A549 (cell line): ENCODE measurements at regions not wholly inside any gene's neighbourhood (a gene's known extent, or its start where the extent isn't known, plus 50 kb on each side); places are given as distances from the start of the nearest gene placed in this dataset.

Experiments
- ATAC-seq, 2 experiments: fragments of 200-7000 bp in 1 of 2; fragments of >200 bp in 1 of 2; cut with Nextera tagmentation in 1 of 2; cut with Tn5 transposase in 1 of 2; 3 replicates each; pipeline versions ENCODE4 v1.8.0 to v1.9.1; 2018 to 2020; ENCODE audit warnings: mild to moderate bottlenecking in 1 of 2, moderate library complexity in 1 of 2
- CTCF ChIA-PET: fragments of 300-600 bp; sonication (Branson Sonifier 250); formaldehyde crosslinking; extraction: SDS; loops from one replicate; lab custom pipeline; 2021; ENCODE audit warnings: antibody characterized with exemption, inconsistent platforms; lab: Yijun Ruan, JAX
- POLR2A ChIA-PET: fragments of 350-600 bp; formaldehyde crosslinking; extraction: SDS; loops from one replicate; lab custom pipeline; 2021; ENCODE audit warnings: antibody characterized with exemption, inconsistent platforms; lab: Yijun Ruan, JAX
- DNase-seq, 2 experiments: peaks; one replicate each; pipeline versions ENCODE4 v3.0.0 to v3.0.0-alpha.2; 2011 to 2016; ENCODE audit warnings: low read depth in 1 of 2, low spot score in 1 of 2
- FAIRE-seq: peaks from 2 replicates; lab custom pipeline; 2011; peaks lifted over from hg19 to GRCh38; lab: Jason Lieb, UNC
- H3K27ac ChIP-seq, 2 experiments: fragments of >200 bp; sonication (Bioruptor Twin); formaldehyde crosslinking; 3 replicates each; pipeline ENCODE4 v1.5.1; 2016 to 2017
- H3K4me1 ChIP-seq: fragments of >200 bp; sonication (Bioruptor Twin); formaldehyde crosslinking; 3 replicates; pipeline ENCODE4 v1.6.1; 2016
- H3K4me2 ChIP-seq: fragments of >200 bp; sonication (Bioruptor Twin); formaldehyde crosslinking; 3 replicates; pipeline ENCODE4 v1.6.1; 2016
- H3K4me3 ChIP-seq: fragments of >200 bp; sonication (Bioruptor Twin); formaldehyde crosslinking; 3 replicates; pipeline ENCODE4 v1.5.1; 2016
- H3K9me3 ChIP-seq: fragments of >200 bp; sonication (Bioruptor Twin); formaldehyde crosslinking; 3 replicates; pipeline ENCODE4 v1.6.1; 2016
- BHLHE40 ChIP-seq: IDR thresholded peaks from 2 replicates; pipeline ENCODE4 v1.6.1; 2012; ENCODE audit warnings: low read depth, low read length, inconsistent platforms
- CBX2 ChIP-seq: fragments of 200-600 bp; sonication (generic); IDR thresholded peaks from 2 replicates; pipeline ENCODE4 v1.6.1; 2016; ENCODE audit warnings: low read depth, mild to moderate bottlenecking, borderline replicate concordance
- CBX8 ChIP-seq: fragments of 200-600 bp; sonication (generic); IDR thresholded peaks from 2 replicates; pipeline ENCODE4 v1.6.1; 2016
- CHD2 ChIP-seq: fragments of 150-350 bp; IDR thresholded peaks from 2 replicates; pipeline ENCODE4 v1.6.1; 2014; ENCODE audit warnings: low read length; ENCODE audit not compliant: partially characterized antibody
- FOSB ChIP-seq: fragments of 250-450 bp; sonication (Bioruptor Pico); IDR thresholded peaks from 2 replicates; pipeline ENCODE4 v1.5.0; 2020; ENCODE audit warnings: mild to moderate bottlenecking, moderate library complexity
- FOSL2 ChIP-seq, 2 experiments: fragments of 450-650 bp in 1 of 2; fragments of >200 bp in 1 of 2; sonication (Bioruptor Twin) in 1 of 2; formaldehyde crosslinking; IDR thresholded peaks; 2 replicates each; pipeline versions ENCODE4 v1.5.0 to v1.6.1; 2016 to 2020; ENCODE audit warnings: mild to moderate bottlenecking in 1 of 2, moderate library complexity in 1 of 2
- GATA3 ChIP-seq: IDR thresholded peaks from 2 replicates; pipeline ENCODE4 v1.6.1; 2012; ENCODE audit warnings: borderline replicate concordance
- MAFK ChIP-seq: fragments of 450-650 bp; IDR thresholded peaks from 2 replicates; pipeline ENCODE4 v1.6.1; 2014; ENCODE audit not compliant: partially characterized antibody
- MAZ ChIP-seq: fragments of 150-350 bp; IDR thresholded peaks from 2 replicates; pipeline ENCODE4 v1.6.1; 2014; ENCODE audit warnings: antibody characterized with exemption, low read depth, low read length, borderline replicate concordance
- MYC ChIP-seq: IDR thresholded peaks from 2 replicates; pipeline ENCODE4 v1.6.1; 2012; ENCODE audit warnings: mild to moderate bottlenecking, inconsistent platforms, low read length, improper control_type of control experiment, borderline replicate concordance
- NFE2L2 ChIP-seq: fragments of 150-350 bp; conservative IDR thresholded peaks from 2 replicates; pipeline ENCODE4 v1.6.1; 2014; ENCODE audit warnings: low read length
- RCOR1 ChIP-seq: fragments of 150-350 bp; IDR thresholded peaks from 2 replicates; pipeline ENCODE4 v1.6.1; 2014; ENCODE audit warnings: antibody characterized with exemption, low read length, low read depth
- SREBF2 ChIP-seq: fragments of 450-650 bp; IDR thresholded peaks from 2 replicates; pipeline ENCODE4 v1.6.1; 2014; ENCODE audit warnings: mild to moderate bottlenecking, moderate library complexity
- ZNF302 ChIP-seq: fragments of 250-450 bp; sonication (Bioruptor Pico); IDR thresholded peaks from 2 replicates; pipeline ENCODE4 v1.9.0; 2021; ENCODE audit warnings: inconsistent platforms, mild to moderate bottlenecking, moderate library complexity
- WGBS: methylation state at CpG from one replicate; pipeline ENCODE4 v1.1.6; 2017; ENCODE audit errors: missing lambda C conversion rate; 5-methylcytosine and 5-hydroxymethylcytosine counted together
- TF ChIP-seq, protein P1 (sequence below): IDR thresholded peaks from 2 replicates; pipeline ENCODE4 v1.6.1; 2012
- TF ChIP-seq, protein P2 (sequence below): fragments of 150-350 bp; IDR thresholded peaks from 2 replicates; pipeline ENCODE4 v1.6.1; 2014; ENCODE audit warnings: low read depth, mild to moderate bottlenecking, low read length
- TF ChIP-seq, protein P3 (sequence below): fragments of 250-450 bp; sonication (Bioruptor Pico); IDR thresholded peaks from 2 replicates; pipeline ENCODE4 v1.5.0; 2020; ENCODE audit warnings: low read depth, mild to moderate bottlenecking, moderate library complexity
- TF ChIP-seq, protein P4 (sequence below): fragments of >200 bp; sonication (Bioruptor Twin); formaldehyde crosslinking; IDR thresholded peaks from 2 replicates; pipeline ENCODE4 v1.6.1; 2016
- TF ChIP-seq, protein P5 (sequence below): fragments of 200-600 bp; sonication (generic); IDR thresholded peaks from 2 replicates; pipeline ENCODE4 v1.6.1; 2016; ENCODE audit warnings: antibody characterized with exemption, mild to moderate bottlenecking, moderate library complexity
- TF ChIP-seq, protein P6 (sequence below): fragments of 450-650 bp; IDR thresholded peaks from 2 replicates; pipeline ENCODE4 v1.6.1; 2014; ENCODE audit warnings: antibody characterized with exemption
- TF ChIP-seq, protein P7 (sequence below): fragments of >200 bp; sonication (Bioruptor Twin); formaldehyde crosslinking; IDR thresholded peaks from 3 replicates; pipeline ENCODE4 v1.5.1; 2016

DNA sequence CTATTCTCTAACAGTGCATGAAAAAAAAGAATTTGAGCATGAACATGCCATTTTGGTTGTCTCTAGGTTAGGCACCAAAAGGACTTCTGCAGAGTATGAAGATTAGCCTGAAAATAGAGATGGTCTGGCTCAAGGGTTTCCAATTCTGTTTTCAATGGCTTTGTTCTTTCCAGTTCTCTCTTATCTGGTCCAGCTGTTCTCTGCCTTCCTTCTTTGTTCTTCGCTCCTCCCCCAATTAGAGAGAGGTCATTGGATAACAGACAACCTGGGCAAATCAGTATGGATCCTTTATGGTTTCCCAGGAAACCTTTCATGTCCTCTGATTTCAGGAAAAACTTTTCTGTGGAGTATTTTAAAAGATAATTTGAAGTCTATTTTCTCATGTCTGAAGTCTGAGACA is 623.4 kb downstream of the PCDH17 start:
- ChIA-PET POLR2A (no interaction called here), CTCF (no interaction called here)
- H3K27ac ChIP-seq: no peak overlapping the region
- H3K9me3 ChIP-seq: no peaks in the 10 kb centered on the region
- H3K4me2 ChIP-seq: no peak overlapping the region
- ATAC-seq (no peak), FAIRE-seq (no peak), DNase-seq (no peak)
- no peak for TF ChIP-seq SREBF2
- H3K4me1 ChIP-seq: no peaks in the 10 kb centered on the region
- whole genome bisulfite sequencing: 8% methylated on average over 1 of the region's 1 CpG
- H3K4me3 ChIP-seq: no peak overlapping the region

DNA sequence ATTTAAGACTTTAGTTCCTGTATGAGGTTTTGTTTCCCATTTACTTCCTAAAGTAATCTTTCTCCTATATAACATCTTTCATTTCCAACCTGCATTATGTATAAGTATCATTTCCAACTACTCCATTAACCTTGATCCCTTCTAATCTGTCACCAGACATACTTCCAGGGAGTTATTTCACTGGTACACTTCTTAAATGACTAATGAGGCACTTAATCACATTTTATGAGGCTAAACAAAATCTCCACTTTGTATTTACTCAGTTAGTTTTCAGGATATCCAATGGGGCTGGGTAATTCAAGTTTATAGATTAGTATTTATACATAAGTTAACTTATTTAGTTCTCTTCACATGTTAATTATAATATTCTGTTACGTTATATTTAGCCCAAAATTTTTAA is 634.7 kb downstream of the PCDH17 start:
- no peak for TF ChIP-seq MAFK
- TF ChIP-seq GATA3: no peak
- TF ChIP-seq NFE2L2: no peak
- TF ChIP-seq, protein P1, sequence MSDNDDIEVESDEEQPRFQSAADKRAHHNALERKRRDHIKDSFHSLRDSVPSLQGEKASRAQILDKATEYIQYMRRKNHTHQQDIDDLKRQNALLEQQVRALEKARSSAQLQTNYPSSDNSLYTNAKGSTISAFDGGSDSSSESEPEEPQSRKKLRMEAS: no peak
- no peak for TF ChIP-seq CBX8
- TF ChIP-seq, protein P2, sequence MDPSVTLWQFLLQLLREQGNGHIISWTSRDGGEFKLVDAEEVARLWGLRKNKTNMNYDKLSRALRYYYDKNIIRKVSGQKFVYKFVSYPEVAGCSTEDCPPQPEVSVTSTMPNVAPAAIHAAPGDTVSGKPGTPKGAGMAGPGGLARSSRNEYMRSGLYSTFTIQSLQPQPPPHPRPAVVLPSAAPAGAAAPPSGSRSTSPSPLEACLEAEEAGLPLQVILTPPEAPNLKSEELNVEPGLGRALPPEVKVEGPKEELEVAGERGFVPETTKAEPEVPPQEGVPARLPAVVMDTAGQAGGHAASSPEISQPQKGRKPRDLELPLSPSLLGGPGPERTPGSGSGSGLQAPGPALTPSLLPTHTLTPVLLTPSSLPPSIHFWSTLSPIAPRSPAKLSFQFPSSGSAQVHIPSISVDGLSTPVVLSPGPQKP: no peak
- TF ChIP-seq, protein P3, sequence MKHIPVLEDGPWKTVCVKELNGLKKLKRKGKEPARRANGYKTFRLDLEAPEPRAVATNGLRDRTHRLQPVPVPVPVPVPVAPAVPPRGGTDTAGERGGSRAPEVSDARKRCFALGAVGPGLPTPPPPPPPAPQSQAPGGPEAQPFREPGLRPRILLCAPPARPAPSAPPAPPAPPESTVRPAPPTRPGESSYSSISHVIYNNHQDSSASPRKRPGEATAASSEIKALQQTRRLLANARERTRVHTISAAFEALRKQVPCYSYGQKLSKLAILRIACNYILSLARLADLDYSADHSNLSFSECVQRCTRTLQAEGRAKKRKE (CRISPR knock-in tag): no peak
- no peak for TF ChIP-seq MYC
- TF ChIP-seq FOSL2 (IDR thresholded peaks at IDR 0.05): no peak
- TF ChIP-seq FOSL2 (CRISPR knock-in tag; IDR thresholded peaks at IDR 0.05): no peak
- WGBS: 2% methylated on average over 1 of the region's 1 CpG
- H3K4me3 ChIP-seq: no peak overlapping the region
- POLR2A ChIA-PET: no interaction called here
- H3K9me3 ChIP-seq: no peaks in the 10 kb centered on the region
- H3K27ac ChIP-seq: no peak overlapping the region
- H3K4me1 ChIP-seq: no peaks in the 10 kb centered on the region
- DNase-seq (no peak), FAIRE-seq (no peak), ATAC-seq (no peak)
- CTCF ChIA-PET: no interaction called here
- no peak overlapping the region for H3K4me2 ChIP-seq

DNA sequence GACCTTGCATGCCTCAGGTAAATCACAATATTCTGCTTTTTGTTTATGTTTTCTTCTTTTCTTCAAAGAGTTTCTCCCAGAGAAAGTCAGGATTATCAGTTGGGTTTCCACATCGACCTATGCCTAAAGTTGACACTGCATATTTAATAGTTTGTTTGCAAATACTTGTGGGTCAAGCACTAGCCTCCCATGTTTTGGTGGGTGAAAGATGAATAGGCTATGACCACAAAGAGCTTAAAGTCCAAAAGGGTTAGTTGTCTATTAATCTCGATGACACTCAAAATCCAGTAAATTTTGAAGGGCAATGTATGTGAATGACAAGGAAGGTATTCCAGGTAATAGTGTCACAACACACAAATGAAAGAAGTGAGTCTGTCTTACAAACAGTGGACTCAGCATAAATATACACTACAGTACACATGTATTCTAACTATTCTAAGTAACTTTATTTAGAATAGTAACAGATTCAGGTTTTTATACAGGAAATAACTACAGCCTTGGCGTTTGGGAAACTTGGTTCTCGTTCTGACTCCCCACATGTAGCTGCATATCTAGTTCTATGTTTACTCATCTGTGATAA is 667.1 kb downstream of the PCDH17 start:
- FAIRE-seq: no peak
- WGBS: 1% methylated on average over 4 of the region's 4 CpGs
- Histone ChIP-seq H3K4me2 (no peak overlapping the region), H3K4me3 (no peak overlapping the region), H3K9me3 (no peaks in the 10 kb centered on the region), H3K4me1 (no peaks in the 10 kb centered on the region), H3K27ac (no peak overlapping the region)
- POLR2A ChIA-PET: no interaction called here
- TF ChIP-seq RCOR1 (no peak), NFE2L2 (no peak), CHD2 (no peak), FOSB (no peak), BHLHE40 (no peak), MAFK (no peak), MAZ (no peak), CBX2 (no peak), ZNF302 (CRISPR knock-in tag) (no peak), SREBF2 (no peak)
- TF ChIP-seq, protein P4, sequence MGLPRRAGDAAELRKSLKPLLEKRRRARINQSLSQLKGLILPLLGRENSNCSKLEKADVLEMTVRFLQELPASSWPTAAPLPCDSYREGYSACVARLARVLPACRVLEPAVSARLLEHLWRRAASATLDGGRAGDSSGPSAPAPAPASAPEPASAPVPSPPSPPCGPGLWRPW: no peak
- TF ChIP-seq, protein P5, sequence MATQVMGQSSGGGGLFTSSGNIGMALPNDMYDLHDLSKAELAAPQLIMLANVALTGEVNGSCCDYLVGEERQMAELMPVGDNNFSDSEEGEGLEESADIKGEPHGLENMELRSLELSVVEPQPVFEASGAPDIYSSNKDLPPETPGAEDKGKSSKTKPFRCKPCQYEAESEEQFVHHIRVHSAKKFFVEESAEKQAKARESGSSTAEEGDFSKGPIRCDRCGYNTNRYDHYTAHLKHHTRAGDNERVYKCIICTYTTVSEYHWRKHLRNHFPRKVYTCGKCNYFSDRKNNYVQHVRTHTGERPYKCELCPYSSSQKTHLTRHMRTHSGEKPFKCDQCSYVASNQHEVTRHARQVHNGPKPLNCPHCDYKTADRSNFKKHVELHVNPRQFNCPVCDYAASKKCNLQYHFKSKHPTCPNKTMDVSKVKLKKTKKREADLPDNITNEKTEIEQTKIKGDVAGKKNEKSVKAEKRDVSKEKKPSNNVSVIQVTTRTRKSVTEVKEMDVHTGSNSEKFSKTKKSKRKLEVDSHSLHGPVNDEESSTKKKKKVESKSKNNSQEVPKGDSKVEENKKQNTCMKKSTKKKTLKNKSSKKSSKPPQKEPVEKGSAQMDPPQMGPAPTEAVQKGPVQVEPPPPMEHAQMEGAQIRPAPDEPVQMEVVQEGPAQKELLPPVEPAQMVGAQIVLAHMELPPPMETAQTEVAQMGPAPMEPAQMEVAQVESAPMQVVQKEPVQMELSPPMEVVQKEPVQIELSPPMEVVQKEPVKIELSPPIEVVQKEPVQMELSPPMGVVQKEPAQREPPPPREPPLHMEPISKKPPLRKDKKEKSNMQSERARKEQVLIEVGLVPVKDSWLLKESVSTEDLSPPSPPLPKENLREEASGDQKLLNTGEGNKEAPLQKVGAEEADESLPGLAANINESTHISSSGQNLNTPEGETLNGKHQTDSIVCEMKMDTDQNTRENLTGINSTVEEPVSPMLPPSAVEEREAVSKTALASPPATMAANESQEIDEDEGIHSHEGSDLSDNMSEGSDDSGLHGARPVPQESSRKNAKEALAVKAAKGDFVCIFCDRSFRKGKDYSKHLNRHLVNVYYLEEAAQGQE: no peak
- TF ChIP-seq, protein P6, sequence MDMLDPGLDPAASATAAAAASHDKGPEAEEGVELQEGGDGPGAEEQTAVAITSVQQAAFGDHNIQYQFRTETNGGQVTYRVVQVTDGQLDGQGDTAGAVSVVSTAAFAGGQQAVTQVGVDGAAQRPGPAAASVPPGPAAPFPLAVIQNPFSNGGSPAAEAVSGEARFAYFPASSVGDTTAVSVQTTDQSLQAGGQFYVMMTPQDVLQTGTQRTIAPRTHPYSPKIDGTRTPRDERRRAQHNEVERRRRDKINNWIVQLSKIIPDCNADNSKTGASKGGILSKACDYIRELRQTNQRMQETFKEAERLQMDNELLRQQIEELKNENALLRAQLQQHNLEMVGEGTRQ: no peak
- TF ChIP-seq, protein P7, sequence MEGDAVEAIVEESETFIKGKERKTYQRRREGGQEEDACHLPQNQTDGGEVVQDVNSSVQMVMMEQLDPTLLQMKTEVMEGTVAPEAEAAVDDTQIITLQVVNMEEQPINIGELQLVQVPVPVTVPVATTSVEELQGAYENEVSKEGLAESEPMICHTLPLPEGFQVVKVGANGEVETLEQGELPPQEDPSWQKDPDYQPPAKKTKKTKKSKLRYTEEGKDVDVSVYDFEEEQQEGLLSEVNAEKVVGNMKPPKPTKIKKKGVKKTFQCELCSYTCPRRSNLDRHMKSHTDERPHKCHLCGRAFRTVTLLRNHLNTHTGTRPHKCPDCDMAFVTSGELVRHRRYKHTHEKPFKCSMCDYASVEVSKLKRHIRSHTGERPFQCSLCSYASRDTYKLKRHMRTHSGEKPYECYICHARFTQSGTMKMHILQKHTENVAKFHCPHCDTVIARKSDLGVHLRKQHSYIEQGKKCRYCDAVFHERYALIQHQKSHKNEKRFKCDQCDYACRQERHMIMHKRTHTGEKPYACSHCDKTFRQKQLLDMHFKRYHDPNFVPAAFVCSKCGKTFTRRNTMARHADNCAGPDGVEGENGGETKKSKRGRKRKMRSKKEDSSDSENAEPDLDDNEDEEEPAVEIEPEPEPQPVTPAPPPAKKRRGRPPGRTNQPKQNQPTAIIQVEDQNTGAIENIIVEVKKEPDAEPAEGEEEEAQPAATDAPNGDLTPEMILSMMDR: no peak
- no peak for DNase-seq
- ATAC-seq: no peak
- CTCF ChIA-PET: no interaction called here
